ENCODE measurements at regions not wholly inside any gene's neighbourhood (a gene's known extent, or its start where the extent isn't known, plus 50 kb on each side); places are given as distances from the start of the nearest gene placed in this dataset.

DNA sequence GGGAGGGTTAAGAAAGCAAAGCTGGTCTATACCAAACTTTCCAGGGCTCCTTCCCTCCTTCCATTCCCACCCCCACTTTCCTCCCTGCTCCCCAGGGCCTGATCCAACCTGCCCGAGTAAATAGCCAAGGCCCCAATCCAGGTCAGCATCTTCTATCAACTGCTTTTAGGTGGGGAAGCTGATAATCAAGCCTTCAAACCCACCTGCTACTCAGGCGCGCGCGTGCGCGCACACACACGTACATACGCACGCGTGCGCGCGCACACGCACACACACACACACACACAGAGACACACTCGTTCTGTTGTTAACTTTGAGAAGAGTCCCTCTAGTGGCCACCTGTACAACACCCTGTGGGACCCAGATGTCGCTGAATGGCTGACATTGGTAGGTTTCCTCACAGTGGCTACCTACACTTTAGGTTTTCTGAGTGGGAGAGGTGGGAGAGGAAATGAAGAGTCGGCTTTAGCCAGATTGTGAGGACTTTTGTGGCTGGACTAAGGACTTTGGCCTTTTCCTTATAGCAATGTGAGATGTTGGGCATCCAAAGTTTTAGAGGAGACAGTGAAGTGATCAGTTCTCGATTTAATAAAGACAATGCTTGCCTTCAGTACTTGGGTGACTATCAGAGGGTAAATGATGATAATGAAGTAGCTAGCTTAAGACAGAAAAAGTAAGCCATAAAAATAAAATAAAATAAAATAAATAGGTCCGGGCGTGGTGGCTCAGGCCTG, 179.9 kb upstream of the C2CD4B start:
- peaks cover 7% of the 10 kb centered on the region for H3K9me3 ChIP-seq (replicated peaks)
- intact Hi-C loops (cut with micrococcal nuclease), result no loop called here
- TF ChIP-seq, protein P1, sequence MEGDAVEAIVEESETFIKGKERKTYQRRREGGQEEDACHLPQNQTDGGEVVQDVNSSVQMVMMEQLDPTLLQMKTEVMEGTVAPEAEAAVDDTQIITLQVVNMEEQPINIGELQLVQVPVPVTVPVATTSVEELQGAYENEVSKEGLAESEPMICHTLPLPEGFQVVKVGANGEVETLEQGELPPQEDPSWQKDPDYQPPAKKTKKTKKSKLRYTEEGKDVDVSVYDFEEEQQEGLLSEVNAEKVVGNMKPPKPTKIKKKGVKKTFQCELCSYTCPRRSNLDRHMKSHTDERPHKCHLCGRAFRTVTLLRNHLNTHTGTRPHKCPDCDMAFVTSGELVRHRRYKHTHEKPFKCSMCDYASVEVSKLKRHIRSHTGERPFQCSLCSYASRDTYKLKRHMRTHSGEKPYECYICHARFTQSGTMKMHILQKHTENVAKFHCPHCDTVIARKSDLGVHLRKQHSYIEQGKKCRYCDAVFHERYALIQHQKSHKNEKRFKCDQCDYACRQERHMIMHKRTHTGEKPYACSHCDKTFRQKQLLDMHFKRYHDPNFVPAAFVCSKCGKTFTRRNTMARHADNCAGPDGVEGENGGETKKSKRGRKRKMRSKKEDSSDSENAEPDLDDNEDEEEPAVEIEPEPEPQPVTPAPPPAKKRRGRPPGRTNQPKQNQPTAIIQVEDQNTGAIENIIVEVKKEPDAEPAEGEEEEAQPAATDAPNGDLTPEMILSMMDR (IDR thresholded peaks at IDR 0.05; ENCODE audit: borderline replicate concordance), result peak; percentile 66
- H3K4me3 ChIP-seq, result no peak overlapping the region
- H3K27me3 ChIP-seq (ENCODE audit: low read depth), result no peaks in the 10 kb centered on the region
- no peak for DNase-seq
- H3K36me3 ChIP-seq, result no peaks in the 10 kb centered on the region
- H3K27ac ChIP-seq (replicated peaks), result no peak overlapping the region
- H3K4me1 ChIP-seq, result no peaks in the 10 kb centered on the region

- TF ChIP-seq, protein P1 (IDR thresholded peaks at IDR 0.05; ENCODE audit: borderline replicate concordance), result no peak
- Histone ChIP-seq H3K27ac (replicated peaks) (no peak overlapping the region), H3K36me3 (no peaks in the 10 kb centered on the region)
These were observed 181.1 kb upstream of the C2CD4B start for GRCh38 chr15:62346168-62346567.

DNA sequence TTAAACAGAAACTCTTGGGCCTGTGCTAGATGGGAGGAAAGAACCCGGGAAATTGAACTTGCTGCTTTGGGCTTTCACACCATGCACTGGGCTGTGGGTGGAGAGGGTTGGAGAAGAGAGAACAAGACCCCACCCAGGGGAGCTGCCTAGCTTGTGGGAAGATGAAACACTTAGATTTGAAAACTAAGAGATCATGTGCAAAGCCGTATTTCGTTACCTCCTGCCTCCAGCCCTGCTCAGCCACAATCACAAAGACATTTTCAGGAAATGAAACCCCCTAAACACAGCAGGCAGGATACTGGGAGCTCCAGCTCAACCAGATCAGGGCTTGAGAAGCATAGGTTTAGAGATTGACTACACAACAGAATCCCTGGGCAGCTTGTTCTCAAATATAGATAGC, 183.0 kb upstream of the C2CD4B start:
- TF ChIP-seq, protein P1 (IDR thresholded peaks at IDR 0.05; ENCODE audit: borderline replicate concordance), result no peak

More at GRCh38 chr15:62346168-62346567, 181.1 kb upstream of the C2CD4B start:
- H3K27me3 ChIP-seq (ENCODE audit: low read depth), result no peaks in the 10 kb centered on the region
- H3K4me3 ChIP-seq, result no peak overlapping the region
- peaks cover 7% of the 10 kb centered on the region for H3K9me3 ChIP-seq (replicated peaks)
- intact Hi-C loops (cut with micrococcal nuclease), result no loop called here
- no peak for DNase-seq
- no peaks in the 10 kb centered on the region for H3K4me1 ChIP-seq

GRCh38 chr15:62348623-62349022, 183.5 kb upstream of the C2CD4B start:
- Histone ChIP-seq H3K9me3 (replicated peaks) (peaks cover 7% of the 10 kb centered on the region), H3K27me3 (ENCODE audit: low read depth) (peaks cover 5% of the 10 kb centered on the region), H3K27ac (replicated peaks) (no peak overlapping the region), H3K4me1 (no peaks in the 10 kb centered on the region), H3K4me3 (no peak overlapping the region), H3K36me3 (no peaks in the 10 kb centered on the region)
- no peak for DNase-seq
- TF ChIP-seq, protein P1 (IDR thresholded peaks at IDR 0.05; ENCODE audit: borderline replicate concordance), result no peak
- intact Hi-C loops (cut with micrococcal nuclease), result no loop called here

More for the DNA sequence above, 183.0 kb upstream of the C2CD4B start:
- DNase-seq, result no peak
- no peaks in the 10 kb centered on the region for H3K4me1 ChIP-seq
- no peaks in the 10 kb centered on the region for H3K36me3 ChIP-seq
- H3K4me3 ChIP-seq, result no peak overlapping the region
- H3K9me3 ChIP-seq (replicated peaks), result peaks cover 7% of the 10 kb centered on the region
- H3K27ac ChIP-seq (replicated peaks), result no peak overlapping the region
- H3K27me3 ChIP-seq (ENCODE audit: low read depth), result peaks cover 4% of the 10 kb centered on the region
- intact Hi-C loops (cut with micrococcal nuclease), result no loop called here

DNA sequence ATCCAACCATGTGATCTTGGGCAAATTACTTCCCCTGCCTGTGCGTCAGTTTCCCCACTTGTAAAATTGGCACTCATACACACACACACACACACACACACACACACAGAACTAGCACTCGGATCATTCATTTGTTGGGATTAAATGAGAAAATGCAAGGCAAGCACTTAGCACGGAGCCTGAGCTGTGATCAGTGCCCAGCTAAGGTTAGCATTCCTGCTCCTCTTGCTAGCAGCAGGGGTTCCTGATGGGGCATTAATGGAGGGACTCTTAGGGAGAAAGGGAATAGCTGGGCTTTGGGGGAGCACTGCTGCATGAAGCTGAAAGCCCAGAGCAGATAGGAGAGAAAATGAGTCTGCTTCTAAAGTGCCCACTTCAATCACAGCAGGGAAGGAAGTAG, 187.7 kb upstream of the C2CD4B start:
- peaks cover 13% of the 10 kb centered on the region for H3K27me3 ChIP-seq (ENCODE audit: low read depth)
- TF ChIP-seq, protein P1 (IDR thresholded peaks at IDR 0.05; ENCODE audit: borderline replicate concordance), result no peak
- H3K27ac ChIP-seq (replicated peaks), result no peak overlapping the region
- no peak overlapping the region for H3K4me3 ChIP-seq
- H3K4me1 ChIP-seq, result no peaks in the 10 kb centered on the region
- DNase-seq, result no peak
- no peaks in the 10 kb centered on the region for H3K36me3 ChIP-seq
- H3K9me3 ChIP-seq (replicated peaks), result no peaks in the 10 kb centered on the region
- intact Hi-C loops (cut with micrococcal nuclease), result no loop called here
